Pancreas (tissue), 10 donors: ENCODE measurements at regions not wholly inside any gene's neighbourhood (a gene's known extent, or its start where the extent isn't known, plus 50 kb on each side); places are given as distances from the start of the nearest gene placed in this dataset.

Source experiments
- ATAC-seq, 4 donors: fragments of 200-7000 bp; cut with Tn5 transposase; one replicate each; pipeline versions ENCODE4 v1.8.0 to v1.9.1; 2020; ENCODE audit warnings: mild to moderate bottlenecking in 4 of 4, moderate library complexity in 4 of 4
- DNase-seq, 6 donors: peaks; one replicate each; pipeline ENCODE4 v3.0.0-alpha.2; 2020
- FAIRE-seq: peaks from 2 replicates; lab custom pipeline; 2012; peaks lifted over from hg19 to GRCh38; lab: Jason Lieb, UNC
- H3K27ac ChIP-seq, 4 donors: fragments of 200-600 bp; sonication (generic); 1 replicate in 3 of 4; 2 replicates in 1 of 4; pipeline versions ENCODE4 v1.5.0 to v1.8.0; 2020
- H3K27me3 ChIP-seq, 4 donors: fragments of 200-600 bp; one replicate each; pipeline ENCODE4 v1.8.0; 2021
- H3K36me3 ChIP-seq, 3 donors: fragments of 200-600 bp; sonication (generic) in 1 of 3; one replicate each; pipeline versions ENCODE4 v1.5.0 to v1.8.0; 2020 to 2021
- H3K4me1 ChIP-seq, 3 donors: fragments of 200-600 bp; one replicate each; pipeline ENCODE4 v1.8.0; 2021
- H3K4me3 ChIP-seq, 4 donors: fragments of 200-600 bp; sonication (generic) in 2 of 4; one replicate each; pipeline versions ENCODE4 v1.5.0 to v1.8.0; 2020 to 2021
- H3K9me3 ChIP-seq, 4 donors: fragments of 200-600 bp; one replicate each; pipeline ENCODE4 v1.8.0; 2021
- WGBS, 2 donors: extraction: QIAGEN DNeasy Blood & Tissue Kit; methylation state at CpG; one replicate each; pipeline ENCODE4 v1.1.7; 2013; 5-methylcytosine and 5-hydroxymethylcytosine counted together
- intact Hi-C, 3 donors: fragments of 100-400 bp; cut with DNase I; formaldehyde crosslinking; loops; one replicate each; pipeline versions ENCODE4 v1.11.1 to v1.14.2; 2022
- TF ChIP-seq, protein P1 (sequence below), 4 donors: fragments of 200-600 bp; sonication (generic) in 3 of 4; IDR thresholded peaks; one replicate each; pipeline versions ENCODE4 v1.5.0 to v1.8.0; 2021; ENCODE audit warnings: antibody characterized with exemption in 4 of 4
- donor health status: healthy with polysubstance abuse.
- donor health status: DM: no; HTN: no; CAD: no; lungs with moderate emphysema.
- donor health status: DM: no; HTN: no; CAD: no.
- donor health status: control.
- donor health status: control.
- donor health status: Bipolar disorder and iron deficiency.
- donor health status: DM: yes; HTN: yes; CAD: no.
- donor health status: DM: no; HTN: no; CAD: no.
- donor health status: DM: no; HTN: no; CAD: no.
- donor health status: DM: yes; HTN: yes; CAD: no.

DNA sequence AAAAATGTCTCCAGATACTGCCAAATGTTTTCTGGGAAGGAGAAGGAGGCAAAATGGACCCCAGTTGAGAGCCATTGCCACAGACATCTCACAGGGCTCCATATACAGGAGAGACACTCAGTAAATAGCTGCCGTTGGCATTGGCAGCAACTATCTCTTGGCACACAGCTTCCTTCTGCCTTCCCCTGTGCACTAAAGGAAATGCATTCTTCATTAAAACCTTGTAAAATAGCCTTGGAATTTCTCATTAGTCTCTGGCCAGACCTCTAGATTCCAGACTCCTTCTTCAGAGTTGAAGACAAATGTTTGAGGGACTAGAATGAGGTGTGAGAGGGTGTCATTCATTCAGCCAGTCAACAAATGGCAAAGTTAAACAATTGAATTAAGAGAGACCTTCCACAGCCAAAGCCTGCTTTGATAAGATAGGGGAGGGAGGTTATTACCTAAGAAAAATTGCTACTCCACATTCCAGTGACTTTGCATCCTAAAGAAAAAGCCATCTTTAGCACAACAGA is 223.9 kb upstream of the HS3ST3A1 start:
- Histone ChIP-seq H3K36me3 (no peaks in the 10 kb centered on the region), H3K9me3 (no peaks in the 10 kb centered on the region), H3K27me3 (no peaks in the 10 kb centered on the region), H3K4me3 (no peak overlapping the region), H3K4me1 (no peaks in the 10 kb centered on the region), H3K27ac (no peak overlapping the region)
- ATAC-seq = no peak
- FAIRE-seq = no peak
- intact Hi-C loops = no loop called here
- WGBS, 2 donors = 60 to 76% methylated on average over 1 of the region's 1 CpG
- TF ChIP-seq, protein P1, sequence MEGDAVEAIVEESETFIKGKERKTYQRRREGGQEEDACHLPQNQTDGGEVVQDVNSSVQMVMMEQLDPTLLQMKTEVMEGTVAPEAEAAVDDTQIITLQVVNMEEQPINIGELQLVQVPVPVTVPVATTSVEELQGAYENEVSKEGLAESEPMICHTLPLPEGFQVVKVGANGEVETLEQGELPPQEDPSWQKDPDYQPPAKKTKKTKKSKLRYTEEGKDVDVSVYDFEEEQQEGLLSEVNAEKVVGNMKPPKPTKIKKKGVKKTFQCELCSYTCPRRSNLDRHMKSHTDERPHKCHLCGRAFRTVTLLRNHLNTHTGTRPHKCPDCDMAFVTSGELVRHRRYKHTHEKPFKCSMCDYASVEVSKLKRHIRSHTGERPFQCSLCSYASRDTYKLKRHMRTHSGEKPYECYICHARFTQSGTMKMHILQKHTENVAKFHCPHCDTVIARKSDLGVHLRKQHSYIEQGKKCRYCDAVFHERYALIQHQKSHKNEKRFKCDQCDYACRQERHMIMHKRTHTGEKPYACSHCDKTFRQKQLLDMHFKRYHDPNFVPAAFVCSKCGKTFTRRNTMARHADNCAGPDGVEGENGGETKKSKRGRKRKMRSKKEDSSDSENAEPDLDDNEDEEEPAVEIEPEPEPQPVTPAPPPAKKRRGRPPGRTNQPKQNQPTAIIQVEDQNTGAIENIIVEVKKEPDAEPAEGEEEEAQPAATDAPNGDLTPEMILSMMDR (IDR thresholded peaks at IDR 0.05) = no peak
- no peak for DNase-seq

DNA sequence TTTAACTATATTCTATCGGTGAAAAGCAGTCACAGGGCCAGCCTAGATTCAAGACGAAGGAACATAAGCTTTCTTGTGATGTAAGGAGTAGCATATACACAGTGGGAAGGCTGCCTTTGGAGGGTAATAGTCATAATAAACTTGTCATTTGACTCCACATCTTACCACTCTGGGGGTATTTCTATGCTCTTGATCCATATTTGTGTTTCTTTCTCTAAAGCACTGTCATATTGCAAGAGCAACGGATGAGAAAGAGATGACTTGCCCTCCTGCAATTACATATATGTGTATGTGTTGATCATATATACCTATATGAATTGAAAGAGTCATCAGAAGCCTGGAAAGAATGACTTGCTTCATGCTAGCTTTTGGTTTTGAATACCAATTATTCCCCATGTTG is 225.4 kb upstream of the HS3ST3A1 start:
- no peak for FAIRE-seq

DNA sequence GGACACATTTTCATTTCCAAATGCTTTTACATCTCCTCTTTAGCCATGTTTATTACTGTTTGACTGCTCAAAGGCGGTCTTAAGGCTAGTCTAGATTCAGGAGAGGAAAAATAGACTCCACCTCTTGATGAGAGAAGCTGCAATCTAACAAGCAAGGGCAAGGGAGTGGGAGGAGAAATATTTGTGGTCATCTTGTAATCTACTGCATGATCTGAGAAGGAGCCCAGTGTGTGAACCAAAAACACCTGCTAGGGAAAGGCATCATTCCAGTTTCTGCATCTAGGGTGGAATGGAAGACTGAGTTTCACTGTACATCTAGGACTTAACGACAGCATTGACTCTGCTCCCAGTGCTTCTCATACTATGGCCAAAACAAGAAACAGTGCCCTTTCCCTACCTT is 232.2 kb upstream of the HS3ST3A1 start:
- intact Hi-C loops = no loop called here
- H3K4me1 ChIP-seq = no peaks in the 10 kb centered on the region
- H3K27ac ChIP-seq = no peak overlapping the region
- no peak for DNase-seq
- H3K27me3 ChIP-seq = no peaks in the 10 kb centered on the region
- FAIRE-seq = no peak
- H3K9me3 ChIP-seq = no peaks in the 10 kb centered on the region
- H3K4me3 ChIP-seq = no peak overlapping the region
- H3K36me3 ChIP-seq = no peaks in the 10 kb centered on the region
- no peak for ATAC-seq
- TF ChIP-seq, protein P1 (IDR thresholded peaks at IDR 0.05) = no peak
- 85 to 89% methylated on average over 2 of the region's 2 CpGs for WGBS, 2 donors

More for the DNA sequence above, 225.4 kb upstream of the HS3ST3A1 start:
- H3K27ac ChIP-seq = no peak overlapping the region
- H3K4me3 ChIP-seq = no peak overlapping the region
- DNase-seq (no peak), ATAC-seq (no peak)
- 73 to 78% methylated on average over 3 of the region's 3 CpGs for WGBS, 2 donors
- H3K4me1 ChIP-seq = no peaks in the 10 kb centered on the region
- H3K9me3 ChIP-seq = no peaks in the 10 kb centered on the region
- TF ChIP-seq, protein P1 (IDR thresholded peaks at IDR 0.05) = no peak
- H3K27me3 ChIP-seq = no peaks in the 10 kb centered on the region
- H3K36me3 ChIP-seq = no peaks in the 10 kb centered on the region
- intact Hi-C loops = no loop called here

DNA sequence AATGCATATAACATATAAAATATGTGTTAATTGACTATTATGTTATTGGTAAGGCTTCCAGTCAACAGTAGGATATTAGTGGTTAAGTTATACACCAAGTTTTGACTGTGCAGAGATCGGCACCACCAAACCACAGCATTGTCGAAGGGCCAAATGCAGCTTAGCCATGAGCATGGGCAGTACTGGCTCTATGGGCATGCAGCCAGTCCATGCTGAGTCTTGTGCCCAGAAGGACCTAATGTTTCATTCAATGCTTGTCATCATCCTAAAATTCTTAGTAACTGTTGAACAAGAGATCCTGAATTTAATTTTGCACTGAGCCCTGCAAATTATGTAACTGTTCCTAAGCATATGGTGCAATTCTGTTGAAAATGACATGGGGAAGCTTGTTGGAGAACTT is 233.4 kb upstream of the HS3ST3A1 start:
- no peaks in the 10 kb centered on the region for H3K4me1 ChIP-seq
- FAIRE-seq (no peak), ATAC-seq (no peak), DNase-seq (no peak)
- TF ChIP-seq, protein P1 (IDR thresholded peaks at IDR 0.05) = no peak
- 88 to 95% methylated on average over 2 of the region's 2 CpGs for WGBS, 2 donors
- H3K27ac ChIP-seq = no peak overlapping the region
- H3K4me3 ChIP-seq = no peak overlapping the region
- no peaks in the 10 kb centered on the region for H3K27me3 ChIP-seq
- intact Hi-C loops = no loop called here
- no peaks in the 10 kb centered on the region for H3K9me3 ChIP-seq
- no peaks in the 10 kb centered on the region for H3K36me3 ChIP-seq

DNA sequence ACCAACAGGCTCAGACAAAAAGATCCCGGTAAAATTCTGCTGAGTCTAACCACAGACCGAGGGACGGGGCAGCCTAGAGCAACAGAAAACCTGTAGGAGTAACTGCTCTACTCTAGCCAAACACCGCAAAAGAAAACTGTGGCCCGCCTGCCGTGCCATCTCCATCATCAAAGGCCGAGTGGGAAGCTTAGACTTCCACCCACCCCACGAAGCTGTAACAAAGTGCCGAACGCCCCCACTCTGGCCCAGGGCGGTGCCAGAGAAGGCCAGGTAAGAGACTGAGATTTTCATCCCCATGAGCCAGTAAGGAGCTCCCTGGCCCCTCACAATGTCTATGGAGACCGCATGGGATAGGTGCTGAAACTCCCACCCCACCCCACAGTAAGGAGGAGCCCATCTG is 231.9 kb upstream of the COX10 start:
- no peak overlapping the region for H3K27ac ChIP-seq
- H3K27me3 ChIP-seq = no peaks in the 10 kb centered on the region
- FAIRE-seq = no peak
- no peaks in the 10 kb centered on the region for H3K9me3 ChIP-seq
- TF ChIP-seq, protein P1 (IDR thresholded peaks at IDR 0.05) = no peak
- 92 to 96% methylated on average over 12 of the region's 12 CpGs for WGBS, 2 donors
- no peaks in the 10 kb centered on the region for H3K4me1 ChIP-seq
- DNase-seq = no peak
- ATAC-seq = no peak
- no peaks in the 10 kb centered on the region for H3K36me3 ChIP-seq
- intact Hi-C loops = no loop called here
- H3K4me3 ChIP-seq = no peak overlapping the region
